A549 (cell line): ENCODE measurements at regions not wholly inside any gene's neighbourhood (a gene's known extent, or its start where the extent isn't known, plus 50 kb on each side); places are given as distances from the start of the nearest gene placed in this dataset.

ENCODE experiments used
- ATAC-seq, 2 experiments: fragments of 200-7000 bp in 1 of 2; fragments of >200 bp in 1 of 2; cut with Nextera tagmentation in 1 of 2; cut with Tn5 transposase in 1 of 2; 3 replicates each; pipeline versions ENCODE4 v1.8.0 to v1.9.1; 2018 to 2020; ENCODE audit warnings: mild to moderate bottlenecking in 1 of 2, moderate library complexity in 1 of 2
- CTCF ChIA-PET: fragments of 300-600 bp; sonication (Branson Sonifier 250); formaldehyde crosslinking; extraction: SDS; loops from one replicate; lab custom pipeline; 2021; ENCODE audit warnings: antibody characterized with exemption, inconsistent platforms; lab: Yijun Ruan, JAX
- POLR2A ChIA-PET: fragments of 350-600 bp; formaldehyde crosslinking; extraction: SDS; loops from one replicate; lab custom pipeline; 2021; ENCODE audit warnings: antibody characterized with exemption, inconsistent platforms; lab: Yijun Ruan, JAX
- DNase-seq, 2 experiments: peaks; one replicate each; pipeline versions ENCODE4 v3.0.0 to v3.0.0-alpha.2; 2011 to 2016; ENCODE audit warnings: low read depth in 1 of 2, low spot score in 1 of 2
- FAIRE-seq: peaks from 2 replicates; lab custom pipeline; 2011; peaks lifted over from hg19 to GRCh38; lab: Jason Lieb, UNC
- H3K27ac ChIP-seq, 2 experiments: fragments of >200 bp; sonication (Bioruptor Twin); formaldehyde crosslinking; 3 replicates each; pipeline ENCODE4 v1.5.1; 2016 to 2017
- H3K4me1 ChIP-seq: fragments of >200 bp; sonication (Bioruptor Twin); formaldehyde crosslinking; 3 replicates; pipeline ENCODE4 v1.6.1; 2016
- H3K4me2 ChIP-seq: fragments of >200 bp; sonication (Bioruptor Twin); formaldehyde crosslinking; 3 replicates; pipeline ENCODE4 v1.6.1; 2016
- H3K4me3 ChIP-seq: fragments of >200 bp; sonication (Bioruptor Twin); formaldehyde crosslinking; 3 replicates; pipeline ENCODE4 v1.5.1; 2016
- H3K9me3 ChIP-seq: fragments of >200 bp; sonication (Bioruptor Twin); formaldehyde crosslinking; 3 replicates; pipeline ENCODE4 v1.6.1; 2016
- CHD4 ChIP-seq: fragments of 200-600 bp; sonication (generic); IDR thresholded peaks from 2 replicates; pipeline ENCODE4 v1.6.1; 2016; ENCODE audit warnings: antibody characterized with exemption, mild to moderate bottlenecking, borderline replicate concordance
- ELK1 ChIP-seq: fragments of 150-350 bp; IDR thresholded peaks from 2 replicates; pipeline ENCODE4 v1.6.1; 2014; ENCODE audit warnings: low read depth, mild to moderate bottlenecking, low read length
- EP300 ChIP-seq, 2 experiments: fragments of >200 bp; sonication (Bioruptor Twin); formaldehyde crosslinking; IDR thresholded peaks; 2 replicates in 1 of 2; 3 replicates in 1 of 2; pipeline ENCODE4 v1.6.1; 2016 to 2017
- ESRRA ChIP-seq: fragments of 150-350 bp; IDR thresholded peaks from 2 replicates; pipeline ENCODE4 v1.6.1; 2014; ENCODE audit warnings: mild to moderate bottlenecking, low read length, borderline replicate concordance
- FOSB ChIP-seq: fragments of 250-450 bp; sonication (Bioruptor Pico); IDR thresholded peaks from 2 replicates; pipeline ENCODE4 v1.5.0; 2020; ENCODE audit warnings: mild to moderate bottlenecking, moderate library complexity
- FOSL2 ChIP-seq, 2 experiments: fragments of 450-650 bp in 1 of 2; fragments of >200 bp in 1 of 2; sonication (Bioruptor Twin) in 1 of 2; formaldehyde crosslinking; IDR thresholded peaks; 2 replicates each; pipeline versions ENCODE4 v1.5.0 to v1.6.1; 2016 to 2020; ENCODE audit warnings: mild to moderate bottlenecking in 1 of 2, moderate library complexity in 1 of 2
- HMGXB4 ChIP-seq: fragments of 250-450 bp; sonication (Bioruptor Pico); IDR thresholded peaks from 2 replicates; pipeline ENCODE4 v1.5.0; 2021; ENCODE audit warnings: mild to moderate bottlenecking, moderate library complexity, borderline replicate concordance
- JUNB ChIP-seq: fragments of >200 bp; sonication (Bioruptor Twin); formaldehyde crosslinking; IDR thresholded peaks from 2 replicates; pipeline ENCODE4 v1.6.1; 2016
- KDM5A ChIP-seq: fragments of 200-600 bp; sonication (generic); IDR thresholded peaks from 2 replicates; pipeline ENCODE4 v1.6.1; 2016; ENCODE audit warnings: antibody characterized with exemption, mild to moderate bottlenecking
- MYC ChIP-seq: IDR thresholded peaks from 2 replicates; pipeline ENCODE4 v1.6.1; 2012; ENCODE audit warnings: mild to moderate bottlenecking, inconsistent platforms, low read length, improper control_type of control experiment, borderline replicate concordance
- NPAS2 ChIP-seq: fragments of 250-450 bp; sonication (Bioruptor Pico); IDR thresholded peaks from 2 replicates; pipeline ENCODE4 v1.8.0; 2022; ENCODE audit warnings: mild to moderate bottlenecking, moderate library complexity, borderline replicate concordance
- PHF8 ChIP-seq: fragments of 200-600 bp; sonication (generic); IDR thresholded peaks from 2 replicates; pipeline ENCODE4 v1.6.1; 2016; ENCODE audit warnings: low read depth, mild to moderate bottlenecking, antibody characterized with exemption, moderate library complexity, borderline replicate concordance
- RAD21 ChIP-seq, 2 experiments: fragments of >200 bp in 1 of 2; sonication (Bioruptor Twin) in 1 of 2; formaldehyde crosslinking in 1 of 2; IDR thresholded peaks in 1 of 2; conservative IDR thresholded peaks in 1 of 2; 2 replicates in 1 of 2; 3 replicates in 1 of 2; pipeline ENCODE4 v1.6.1; 2012 to 2018; ENCODE audit warnings: inconsistent platforms in 1 of 2
- RARB ChIP-seq: fragments of 250-450 bp; sonication (Bioruptor Pico); IDR thresholded peaks from 2 replicates; pipeline ENCODE4 v1.8.0; 2021; ENCODE audit warnings: mild to moderate bottlenecking, moderate library complexity
- SMC3 ChIP-seq: fragments of >200 bp; sonication (Bioruptor Twin); formaldehyde crosslinking; IDR thresholded peaks from 3 replicates; pipeline ENCODE4 v1.6.1; 2018; ENCODE audit warnings: inconsistent platforms
- TP53 ChIP-seq: fragments of 250-450 bp; sonication (Bioruptor Pico); IDR thresholded peaks from 2 replicates; pipeline ENCODE4 v1.5.0; 2021; ENCODE audit warnings: mild to moderate bottlenecking, moderate library complexity
- ZNF302 ChIP-seq: fragments of 250-450 bp; sonication (Bioruptor Pico); IDR thresholded peaks from 2 replicates; pipeline ENCODE4 v1.9.0; 2021; ENCODE audit warnings: inconsistent platforms, mild to moderate bottlenecking, moderate library complexity
- WGBS: methylation state at CpG from one replicate; pipeline ENCODE4 v1.1.6; 2017; ENCODE audit errors: missing lambda C conversion rate; 5-methylcytosine and 5-hydroxymethylcytosine counted together
- TF ChIP-seq, protein P1 (sequence below): fragments of 250-450 bp; sonication (Bioruptor Pico); IDR thresholded peaks from 2 replicates; pipeline ENCODE4 v1.5.0; 2020; ENCODE audit warnings: low read depth, mild to moderate bottlenecking, moderate library complexity
- TF ChIP-seq, protein P2 (sequence below): fragments of >200 bp; sonication (Bioruptor Twin); formaldehyde crosslinking; IDR thresholded peaks from 2 replicates; pipeline ENCODE4 v1.6.1; 2016
- TF ChIP-seq, protein P3 (sequence below): IDR thresholded peaks from 2 replicates; pipeline ENCODE4 v1.6.1; 2012; ENCODE audit warnings: low read depth, borderline replicate concordance

DNA sequence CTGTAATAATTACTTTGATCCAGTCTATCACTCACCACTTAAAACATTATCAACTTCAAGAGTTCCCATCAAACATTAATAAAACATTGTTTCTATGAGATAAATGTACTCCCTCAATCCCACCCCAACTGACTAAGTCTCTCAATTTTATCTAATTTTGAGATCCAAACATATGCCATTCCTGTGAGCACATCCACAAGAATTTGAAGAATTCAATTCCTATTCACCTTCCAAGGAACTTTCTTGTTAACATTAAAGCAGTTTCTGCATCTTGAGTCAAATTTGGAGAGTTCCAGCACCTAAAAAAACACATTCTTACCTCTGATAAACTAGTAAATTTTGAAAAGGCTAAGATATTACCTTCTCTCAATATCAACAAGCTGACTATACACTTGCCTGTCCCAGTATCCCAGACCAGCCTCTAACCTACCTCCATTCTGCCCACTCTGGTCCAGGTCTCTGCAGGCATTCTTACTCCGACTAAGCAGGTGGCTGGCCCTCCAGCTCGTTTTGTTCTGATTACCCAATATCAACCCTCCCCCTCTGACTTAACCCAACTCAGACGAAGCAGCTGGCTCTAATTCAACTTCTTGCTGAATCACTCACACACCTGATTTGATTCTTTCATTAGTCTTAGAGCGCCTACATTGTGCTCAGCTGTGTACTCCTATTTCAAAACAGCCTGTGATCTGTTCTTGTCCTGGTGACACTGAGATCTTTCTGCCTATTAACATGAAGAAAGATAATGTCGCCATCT is 275.2 kb downstream of the IPMK start (continued):
- TF ChIP-seq FOSL2 (IDR thresholded peaks at IDR 0.05) (no peak), FOSL2 (CRISPR knock-in tag; IDR thresholded peaks at IDR 0.05) (no peak), NPAS2 (CRISPR knock-in tag) (no peak), RAD21 (conservative IDR thresholded peaks at IDR 0.05 in 1 of 2, IDR thresholded peaks at IDR 0.05 in 1 of 2) (peak in 1 of 2 experiments; percentile 18; a peak in 1 of 5 replicates), ELK1 (no peak), CHD4 (no peak), RARB (no peak), SMC3 (0 out of 3 replicates have a peak, but pooled peaks have one; percentile 17), ESRRA (no peak), FOSB (CRISPR knock-in tag) (no peak)
- TF ChIP-seq, protein P1, sequence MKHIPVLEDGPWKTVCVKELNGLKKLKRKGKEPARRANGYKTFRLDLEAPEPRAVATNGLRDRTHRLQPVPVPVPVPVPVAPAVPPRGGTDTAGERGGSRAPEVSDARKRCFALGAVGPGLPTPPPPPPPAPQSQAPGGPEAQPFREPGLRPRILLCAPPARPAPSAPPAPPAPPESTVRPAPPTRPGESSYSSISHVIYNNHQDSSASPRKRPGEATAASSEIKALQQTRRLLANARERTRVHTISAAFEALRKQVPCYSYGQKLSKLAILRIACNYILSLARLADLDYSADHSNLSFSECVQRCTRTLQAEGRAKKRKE (CRISPR knock-in tag): no peak

- H3K4me1 ChIP-seq: peaks cover 15% of the 10 kb centered on the region
- FAIRE-seq (no peak), DNase-seq (no peak), ATAC-seq (no peak)
- WGBS: 59% methylated on average over 2 of the region's 2 CpGs
- ChIA-PET POLR2A (no interaction called here), CTCF (interaction anchor here (0.9 kb wide), 1 partner anchor 55 kb away, joined by 3 read pairs; no protein-coding TSS in a partner anchor)
- no peak overlapping the region for H3K4me2 ChIP-seq
- no peak overlapping the region for H3K27ac ChIP-seq
- H3K4me3 ChIP-seq: no peak overlapping the region
- TF ChIP-seq PHF8 (no peak), JUNB (no peak), HMGXB4 (CRISPR knock-in tag) (no peak), KDM5A (no peak), EP300 (IDR thresholded peaks at IDR 0.05) (no peak), TP53 (CRISPR knock-in tag) (no peak), ZNF302 (CRISPR knock-in tag) (no peak), MYC (no peak), ELK1 (no peak)
- TF ChIP-seq, protein P2, sequence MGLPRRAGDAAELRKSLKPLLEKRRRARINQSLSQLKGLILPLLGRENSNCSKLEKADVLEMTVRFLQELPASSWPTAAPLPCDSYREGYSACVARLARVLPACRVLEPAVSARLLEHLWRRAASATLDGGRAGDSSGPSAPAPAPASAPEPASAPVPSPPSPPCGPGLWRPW: no peak
- TF ChIP-seq, protein P3, sequence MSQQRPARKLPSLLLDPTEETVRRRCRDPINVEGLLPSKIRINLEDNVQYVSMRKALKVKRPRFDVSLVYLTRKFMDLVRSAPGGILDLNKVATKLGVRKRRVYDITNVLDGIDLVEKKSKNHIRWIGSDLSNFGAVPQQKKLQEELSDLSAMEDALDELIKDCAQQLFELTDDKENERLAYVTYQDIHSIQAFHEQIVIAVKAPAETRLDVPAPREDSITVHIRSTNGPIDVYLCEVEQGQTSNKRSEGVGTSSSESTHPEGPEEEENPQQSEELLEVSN: no peak
- H3K9me3 ChIP-seq: no peaks in the 10 kb centered on the region
Measured at GRCh38 chr10:57988964-57989363, 278.7 kb downstream of the IPMK start.
